ENCODE measurements at regions not wholly inside any gene's neighbourhood (a gene's known extent, or its start where the extent isn't known, plus 50 kb on each side); places are given as distances from the start of the nearest gene placed in this dataset.
"Not testable (repeated sequence)": the region's sequence is repeated elsewhere in the genome, so short reads cannot be mapped to it uniquely, and the experiment has no call there.

DNA sequence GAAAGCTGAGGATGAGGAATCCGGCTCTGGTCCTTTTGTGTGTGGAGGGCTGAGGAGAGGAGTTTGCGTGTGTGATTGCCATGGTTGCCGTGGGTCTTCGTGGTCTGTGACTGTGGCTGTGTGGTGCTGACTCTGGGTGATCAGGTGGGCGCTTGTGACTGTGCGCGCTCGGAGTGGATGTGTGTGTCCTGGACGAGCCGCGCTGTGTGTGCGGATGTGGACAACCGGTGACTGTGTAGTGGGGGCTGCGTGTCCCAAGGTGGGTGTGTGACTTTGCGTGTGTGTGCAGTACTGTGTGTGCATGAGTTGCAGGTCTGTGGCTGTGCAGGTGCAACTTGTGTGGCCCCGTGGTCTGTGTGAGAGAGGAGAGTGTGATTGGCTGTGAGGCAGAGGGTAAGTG lies 172.0 kb upstream of the ZNG1E start:
- TF ChIP-seq, protein P1, sequence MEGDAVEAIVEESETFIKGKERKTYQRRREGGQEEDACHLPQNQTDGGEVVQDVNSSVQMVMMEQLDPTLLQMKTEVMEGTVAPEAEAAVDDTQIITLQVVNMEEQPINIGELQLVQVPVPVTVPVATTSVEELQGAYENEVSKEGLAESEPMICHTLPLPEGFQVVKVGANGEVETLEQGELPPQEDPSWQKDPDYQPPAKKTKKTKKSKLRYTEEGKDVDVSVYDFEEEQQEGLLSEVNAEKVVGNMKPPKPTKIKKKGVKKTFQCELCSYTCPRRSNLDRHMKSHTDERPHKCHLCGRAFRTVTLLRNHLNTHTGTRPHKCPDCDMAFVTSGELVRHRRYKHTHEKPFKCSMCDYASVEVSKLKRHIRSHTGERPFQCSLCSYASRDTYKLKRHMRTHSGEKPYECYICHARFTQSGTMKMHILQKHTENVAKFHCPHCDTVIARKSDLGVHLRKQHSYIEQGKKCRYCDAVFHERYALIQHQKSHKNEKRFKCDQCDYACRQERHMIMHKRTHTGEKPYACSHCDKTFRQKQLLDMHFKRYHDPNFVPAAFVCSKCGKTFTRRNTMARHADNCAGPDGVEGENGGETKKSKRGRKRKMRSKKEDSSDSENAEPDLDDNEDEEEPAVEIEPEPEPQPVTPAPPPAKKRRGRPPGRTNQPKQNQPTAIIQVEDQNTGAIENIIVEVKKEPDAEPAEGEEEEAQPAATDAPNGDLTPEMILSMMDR (IDR thresholded peaks at IDR 0.05), result not testable (repeated sequence)
- TF ChIP-seq POLR2A (IDR thresholded peaks at IDR 0.05), result not testable (repeated sequence)

Measured in esophagus squamous epithelium (tissue), 4 donors.